NB4 (cell line): ENCODE measurements at regions not wholly inside any gene's neighbourhood (a gene's known extent, or its start where the extent isn't known, plus 50 kb on each side); places are given as distances from the start of the nearest gene placed in this dataset.
A peak's percentile ranks its signal among the peaks of the same experiment; 100 is the strongest.

Experiments
- DNase-seq: peaks from one replicate; pipeline ENCODE4 v3.0.0; 2010; ENCODE audit warnings: low read depth
- H3K4me3 ChIP-seq: one replicate; pipeline ENCODE4 v1.5.1; 2011; ENCODE audit warnings: mild to moderate bottlenecking, low read depth, low read length, moderate library complexity
- CTCF ChIP-seq: IDR thresholded peaks from one replicate; pipeline ENCODE4 v1.5.1; 2012; ENCODE audit warnings: low read depth, low read length
- MAX ChIP-seq: IDR thresholded peaks from 2 replicates; pipeline ENCODE4 v1.6.1; 2011; ENCODE audit warnings: low read depth, low read length
- MYC ChIP-seq: IDR thresholded peaks from 2 replicates; pipeline ENCODE4 v1.6.1; 2011; ENCODE audit warnings: low read depth, low read length
- POLR2A ChIP-seq: IDR thresholded peaks from 2 replicates; pipeline ENCODE4 v1.6.1; 2011; ENCODE audit warnings: mild to moderate bottlenecking; ENCODE audit not compliant: insufficient read length; ENCODE audit errors: extremely low read depth

GRCh38 chr10:78253063-78253853, 219.6 kb downstream of the RPS24 start:
- TF ChIP-seq MAX (no peak), POLR2A (no peak), MYC (no peak), CTCF (no peak)
- no peak overlapping the region for H3K4me3 ChIP-seq
- no peak for DNase-seq

GRCh38 chr10:78254013-78254412, 220.3 kb downstream of the RPS24 start:
- no peak for DNase-seq
- no peak overlapping the region for H3K4me3 ChIP-seq
- no peak for TF ChIP-seq MAX
- no peak for TF ChIP-seq MYC
- TF ChIP-seq POLR2A = no peak
- no peak for TF ChIP-seq CTCF

GRCh38 chr10:78255214-78255613, 221.6 kb downstream of the RPS24 start:
- no peak overlapping the region for H3K4me3 ChIP-seq
- TF ChIP-seq CTCF (no peak), MAX (no peak), POLR2A (no peak), MYC (no peak)
- DNase-seq = no peak

- TF ChIP-seq MYC (no peak), POLR2A (no peak), CTCF (no peak), MAX (no peak)
These were observed 222.4 kb downstream of the RPS24 start for GRCh38 chr10:78255796-78256638.

GRCh38 chr10:78258323-78259030, 224.8 kb downstream of the RPS24 start:
- no peak for TF ChIP-seq MAX
- TF ChIP-seq CTCF = no peak
- TF ChIP-seq POLR2A = no peak
- TF ChIP-seq MYC = no peak
- no peak for DNase-seq
- H3K4me3 ChIP-seq = no peak overlapping the region

More at GRCh38 chr10:78255796-78256638, 222.4 kb downstream of the RPS24 start:
- no peak overlapping the region for H3K4me3 ChIP-seq
- DNase-seq = peak; percentile 93
